Liver (tissue), 7 donors: ENCODE measurements at regions not wholly inside any gene's neighbourhood (a gene's known extent, or its start where the extent isn't known, plus 50 kb on each side); places are given as distances from the start of the nearest gene placed in this dataset.

Source experiments
- DNase-seq: peaks from one replicate; pipeline ENCODE4 v3.0.0-alpha.2; 2017; ENCODE audit warnings: low spot score
- H3K27ac ChIP-seq, 2 donors: one replicate each; pipeline ENCODE4 v1.7.0; 2013; ENCODE audit warnings: inconsistent platforms in 2 of 2, low read length in 2 of 2, control low read depth in 1 of 2, low read depth in 1 of 2, mild to moderate bottlenecking in 1 of 2
- H3K27me3 ChIP-seq, 4 donors: one replicate each; pipeline versions ENCODE4 v1.6.1 to v1.7.0; 2013; ENCODE audit warnings: low read length in 3 of 4, inconsistent platforms in 1 of 4, mild to moderate bottlenecking in 1 of 4, moderate library complexity in 1 of 4; ENCODE audit not compliant: control insufficient read depth in 4 of 4, insufficient read depth in 4 of 4
- H3K36me3 ChIP-seq, 4 donors: one replicate each; pipeline versions ENCODE4 v1.6.1 to v1.7.0; 2013; ENCODE audit warnings: low read length in 3 of 4, mild to moderate bottlenecking in 3 of 4, low read depth in 1 of 4, moderate library complexity in 1 of 4; ENCODE audit not compliant: control insufficient read depth in 4 of 4, insufficient read depth in 3 of 4
- H3K4me1 ChIP-seq, 4 donors: one replicate each; pipeline versions ENCODE4 v1.6.1 to v1.7.0; 2013; ENCODE audit warnings: low read length in 3 of 4, mild to moderate bottlenecking in 3 of 4, moderate library complexity in 1 of 4; ENCODE audit not compliant: control insufficient read depth in 4 of 4, insufficient read depth in 4 of 4
- H3K4me3 ChIP-seq, 3 donors: one replicate each; pipeline versions ENCODE4 v1.6.1 to v1.7.0; 2013; ENCODE audit warnings: low read length in 3 of 3, control low read depth in 1 of 3, low read depth in 1 of 3, mild to moderate bottlenecking in 1 of 3
- H3K9ac ChIP-seq, 2 donors: one replicate each; pipeline ENCODE4 v1.7.0; 2013; ENCODE audit warnings: low read length in 2 of 2, mild to moderate bottlenecking in 2 of 2, moderate library complexity in 2 of 2, control low read depth in 1 of 2, low read depth in 1 of 2
- H3K9me3 ChIP-seq, 4 donors: one replicate each; pipeline versions ENCODE4 v1.6.1 to v1.7.0; 2013; ENCODE audit warnings: low read length in 3 of 4; ENCODE audit not compliant: control insufficient read depth in 4 of 4
- EGR1 ChIP-seq, 2 donors: IDR thresholded peaks; 2 replicates each; pipeline ENCODE4 v1.6.1; 2016 to 2018; ENCODE audit warnings: antibody characterized with exemption in 2 of 2, low read depth in 2 of 2
- FOXA1 ChIP-seq: IDR thresholded peaks from 2 replicates; pipeline ENCODE4 v1.6.1; 2016; ENCODE audit warnings: antibody characterized with exemption
- FOXA2 ChIP-seq: IDR thresholded peaks from 2 replicates; pipeline ENCODE4 v1.6.1; 2016; ENCODE audit warnings: antibody characterized with exemption
- HNF4G ChIP-seq: IDR thresholded peaks from 2 replicates; pipeline ENCODE4 v1.6.1; 2016; ENCODE audit warnings: antibody characterized with exemption
- JUND ChIP-seq, 2 donors: IDR thresholded peaks; 2 replicates each; pipeline ENCODE4 v1.6.1; 2016; ENCODE audit warnings: antibody characterized with exemption in 2 of 2
- NR2F2 ChIP-seq: IDR thresholded peaks from 2 replicates; pipeline ENCODE4 v1.6.1; 2016; ENCODE audit warnings: antibody characterized with exemption
- RXRA ChIP-seq, 2 donors: IDR thresholded peaks; 2 replicates each; pipeline ENCODE4 v1.6.1; 2017 to 2018; ENCODE audit warnings: antibody characterized with exemption in 2 of 2, mild to moderate bottlenecking in 1 of 2
- SP1 ChIP-seq: IDR thresholded peaks from 2 replicates; pipeline ENCODE4 v1.6.1; 2018; ENCODE audit warnings: antibody characterized with exemption, mild to moderate bottlenecking
- TAF1 ChIP-seq: conservative IDR thresholded peaks from 2 replicates; pipeline ENCODE4 v1.6.1; 2016; ENCODE audit warnings: antibody characterized with exemption, mild to moderate bottlenecking
- TF ChIP-seq, protein P1 (sequence below): IDR thresholded peaks from 2 replicates; pipeline ENCODE4 v1.6.1; 2016; ENCODE audit warnings: antibody characterized with exemption, mild to moderate bottlenecking
- TF ChIP-seq, protein P2 (sequence below): IDR thresholded peaks from 2 replicates; pipeline ENCODE4 v1.6.1; 2016; ENCODE audit warnings: antibody characterized with exemption
- TF ChIP-seq, protein P3 (sequence below): fragments of 150-350 bp; IDR thresholded peaks from 2 replicates; pipeline ENCODE4 v1.5.1; 2017; ENCODE audit warnings: improper control_type of control experiment, low read depth, low read length; ENCODE audit not compliant: missing input control
- TF ChIP-seq, protein P4 (sequence below): IDR thresholded peaks from 2 replicates; pipeline ENCODE4 v1.6.1; 2016; ENCODE audit warnings: antibody characterized with exemption
- TF ChIP-seq, protein P5 (sequence below): IDR thresholded peaks from 2 replicates; pipeline ENCODE4 v1.6.1; 2016; ENCODE audit warnings: antibody characterized with exemption
- donor health status: healthy.
- donor health status: healthy.
- donor health status: healthy.
- donor health status: healthy.

DNA sequence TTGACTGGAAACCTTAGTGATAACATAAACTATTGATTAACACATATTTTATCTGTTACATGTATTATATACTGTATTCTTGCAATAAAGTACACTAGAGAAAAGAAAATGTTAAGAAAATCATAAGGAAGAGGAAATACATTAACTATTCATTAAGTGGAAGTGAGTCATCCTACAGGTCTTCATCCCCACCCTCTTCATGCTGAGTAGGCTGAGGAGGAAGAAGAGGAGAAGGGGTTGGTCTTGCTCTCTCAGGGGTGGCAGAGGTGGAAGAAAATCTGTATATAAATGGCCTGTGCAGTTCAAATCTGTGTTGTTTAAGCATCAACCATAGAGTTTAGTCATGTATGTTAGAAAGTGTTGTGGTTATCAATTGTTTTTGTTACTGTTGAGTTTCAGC is 66.1 kb upstream of the CHODL start (continued):
- TF ChIP-seq, protein P1, sequence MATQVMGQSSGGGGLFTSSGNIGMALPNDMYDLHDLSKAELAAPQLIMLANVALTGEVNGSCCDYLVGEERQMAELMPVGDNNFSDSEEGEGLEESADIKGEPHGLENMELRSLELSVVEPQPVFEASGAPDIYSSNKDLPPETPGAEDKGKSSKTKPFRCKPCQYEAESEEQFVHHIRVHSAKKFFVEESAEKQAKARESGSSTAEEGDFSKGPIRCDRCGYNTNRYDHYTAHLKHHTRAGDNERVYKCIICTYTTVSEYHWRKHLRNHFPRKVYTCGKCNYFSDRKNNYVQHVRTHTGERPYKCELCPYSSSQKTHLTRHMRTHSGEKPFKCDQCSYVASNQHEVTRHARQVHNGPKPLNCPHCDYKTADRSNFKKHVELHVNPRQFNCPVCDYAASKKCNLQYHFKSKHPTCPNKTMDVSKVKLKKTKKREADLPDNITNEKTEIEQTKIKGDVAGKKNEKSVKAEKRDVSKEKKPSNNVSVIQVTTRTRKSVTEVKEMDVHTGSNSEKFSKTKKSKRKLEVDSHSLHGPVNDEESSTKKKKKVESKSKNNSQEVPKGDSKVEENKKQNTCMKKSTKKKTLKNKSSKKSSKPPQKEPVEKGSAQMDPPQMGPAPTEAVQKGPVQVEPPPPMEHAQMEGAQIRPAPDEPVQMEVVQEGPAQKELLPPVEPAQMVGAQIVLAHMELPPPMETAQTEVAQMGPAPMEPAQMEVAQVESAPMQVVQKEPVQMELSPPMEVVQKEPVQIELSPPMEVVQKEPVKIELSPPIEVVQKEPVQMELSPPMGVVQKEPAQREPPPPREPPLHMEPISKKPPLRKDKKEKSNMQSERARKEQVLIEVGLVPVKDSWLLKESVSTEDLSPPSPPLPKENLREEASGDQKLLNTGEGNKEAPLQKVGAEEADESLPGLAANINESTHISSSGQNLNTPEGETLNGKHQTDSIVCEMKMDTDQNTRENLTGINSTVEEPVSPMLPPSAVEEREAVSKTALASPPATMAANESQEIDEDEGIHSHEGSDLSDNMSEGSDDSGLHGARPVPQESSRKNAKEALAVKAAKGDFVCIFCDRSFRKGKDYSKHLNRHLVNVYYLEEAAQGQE, result no peak
- TF ChIP-seq SP1 (no peak), FOXA2 (no peak), NR2F2 (no peak), EGR1 (IDR thresholded peaks at IDR 0.05; ENCODE audit: low read depth in 2 of 2) (no peak), FOXA1 (no peak), JUND (IDR thresholded peaks at IDR 0.05) (no peak), HNF4G (no peak)

DNA sequence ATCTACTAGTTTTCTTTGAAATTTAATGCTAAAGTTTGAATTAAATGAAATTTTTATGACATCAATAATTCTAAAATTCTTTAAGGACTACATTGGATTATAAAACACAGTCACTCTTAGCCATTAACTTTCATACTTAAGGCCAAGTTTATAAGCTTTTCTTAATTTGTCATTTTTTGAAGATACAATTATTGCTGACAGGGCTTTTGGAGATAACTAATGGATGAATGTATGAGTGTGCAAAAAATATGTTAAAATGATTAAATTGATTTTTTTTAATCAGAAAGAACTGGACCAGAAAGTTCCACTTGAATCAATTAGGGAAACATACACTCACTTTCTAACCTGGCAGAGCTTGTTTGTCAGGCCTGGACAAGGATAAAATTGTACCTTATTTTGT is 70.3 kb upstream of the CHODL start:
- H3K9ac ChIP-seq, result no peak overlapping the region
- H3K36me3 ChIP-seq, result no peaks in the 10 kb centered on the region
- H3K27me3 ChIP-seq, result no peaks in the 10 kb centered on the region
- DNase-seq, result no peak
- no peaks in the 10 kb centered on the region for H3K9me3 ChIP-seq
- TF ChIP-seq, protein P2, sequence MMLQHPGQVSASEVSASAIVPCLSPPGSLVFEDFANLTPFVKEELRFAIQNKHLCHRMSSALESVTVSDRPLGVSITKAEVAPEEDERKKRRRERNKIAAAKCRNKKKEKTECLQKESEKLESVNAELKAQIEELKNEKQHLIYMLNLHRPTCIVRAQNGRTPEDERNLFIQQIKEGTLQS, result no peak
- TF ChIP-seq, protein P3, sequence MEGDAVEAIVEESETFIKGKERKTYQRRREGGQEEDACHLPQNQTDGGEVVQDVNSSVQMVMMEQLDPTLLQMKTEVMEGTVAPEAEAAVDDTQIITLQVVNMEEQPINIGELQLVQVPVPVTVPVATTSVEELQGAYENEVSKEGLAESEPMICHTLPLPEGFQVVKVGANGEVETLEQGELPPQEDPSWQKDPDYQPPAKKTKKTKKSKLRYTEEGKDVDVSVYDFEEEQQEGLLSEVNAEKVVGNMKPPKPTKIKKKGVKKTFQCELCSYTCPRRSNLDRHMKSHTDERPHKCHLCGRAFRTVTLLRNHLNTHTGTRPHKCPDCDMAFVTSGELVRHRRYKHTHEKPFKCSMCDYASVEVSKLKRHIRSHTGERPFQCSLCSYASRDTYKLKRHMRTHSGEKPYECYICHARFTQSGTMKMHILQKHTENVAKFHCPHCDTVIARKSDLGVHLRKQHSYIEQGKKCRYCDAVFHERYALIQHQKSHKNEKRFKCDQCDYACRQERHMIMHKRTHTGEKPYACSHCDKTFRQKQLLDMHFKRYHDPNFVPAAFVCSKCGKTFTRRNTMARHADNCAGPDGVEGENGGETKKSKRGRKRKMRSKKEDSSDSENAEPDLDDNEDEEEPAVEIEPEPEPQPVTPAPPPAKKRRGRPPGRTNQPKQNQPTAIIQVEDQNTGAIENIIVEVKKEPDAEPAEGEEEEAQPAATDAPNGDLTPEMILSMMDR, result no peak
- TF ChIP-seq HNF4G (no peak), SP1 (no peak), TAF1 (no peak), JUND (IDR thresholded peaks at IDR 0.05) (no peak), EGR1 (IDR thresholded peaks at IDR 0.05; ENCODE audit: low read depth in 2 of 2) (no peak), RXRA (IDR thresholded peaks at IDR 0.05) (no peak)
- TF ChIP-seq, protein P1, result no peak
- TF ChIP-seq, protein P4, sequence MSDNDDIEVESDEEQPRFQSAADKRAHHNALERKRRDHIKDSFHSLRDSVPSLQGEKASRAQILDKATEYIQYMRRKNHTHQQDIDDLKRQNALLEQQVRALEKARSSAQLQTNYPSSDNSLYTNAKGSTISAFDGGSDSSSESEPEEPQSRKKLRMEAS, result no peak
- TF ChIP-seq, protein P5, sequence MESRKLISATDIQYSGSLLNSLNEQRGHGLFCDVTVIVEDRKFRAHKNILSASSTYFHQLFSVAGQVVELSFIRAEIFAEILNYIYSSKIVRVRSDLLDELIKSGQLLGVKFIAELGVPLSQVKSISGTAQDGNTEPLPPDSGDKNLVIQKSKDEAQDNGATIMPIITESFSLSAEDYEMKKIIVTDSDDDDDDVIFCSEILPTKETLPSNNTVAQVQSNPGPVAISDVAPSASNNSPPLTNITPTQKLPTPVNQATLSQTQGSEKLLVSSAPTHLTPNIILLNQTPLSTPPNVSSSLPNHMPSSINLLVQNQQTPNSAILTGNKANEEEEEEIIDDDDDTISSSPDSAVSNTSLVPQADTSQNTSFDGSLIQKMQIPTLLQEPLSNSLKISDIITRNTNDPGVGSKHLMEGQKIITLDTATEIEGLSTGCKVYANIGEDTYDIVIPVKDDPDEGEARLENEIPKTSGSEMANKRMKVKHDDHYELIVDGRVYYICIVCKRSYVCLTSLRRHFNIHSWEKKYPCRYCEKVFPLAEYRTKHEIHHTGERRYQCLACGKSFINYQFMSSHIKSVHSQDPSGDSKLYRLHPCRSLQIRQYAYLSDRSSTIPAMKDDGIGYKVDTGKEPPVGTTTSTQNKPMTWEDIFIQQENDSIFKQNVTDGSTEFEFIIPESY, result no peak
- H3K4me3 ChIP-seq, result no peak overlapping the region
- H3K27ac ChIP-seq, result no peak overlapping the region
- H3K4me1 ChIP-seq, result no peaks in the 10 kb centered on the region
